ENCODE measurements at regions not wholly inside any gene's neighbourhood (a gene's known extent, or its start where the extent isn't known, plus 50 kb on each side); places are given as distances from the start of the nearest gene placed in this dataset.

GRCh38 chr17:71407981-71408380, 712.8 kb upstream of the SOX9 start:
- no peak overlapping the region for H4K8ac ChIP-seq (ENCODE audit: extremely low read depth, insufficient read depth, low read length)
- no peaks in the 10 kb centered on the region for H3K36me3 ChIP-seq (ENCODE audit: control insufficient read depth in 2 of 4, insufficient read depth in 4 of 4, low read length in 3 of 4)
- no peak overlapping the region for H2BK5ac ChIP-seq (ENCODE audit: low read depth, low read length)
- H3K23me2 ChIP-seq (ENCODE audit: low read depth, low read length) = no peaks in the 10 kb centered on the region
- H3K14ac ChIP-seq (ENCODE audit: insufficient read length) = no peak overlapping the region
- CTCF ChIA-PET (ENCODE audit: partially characterized antibody) = interaction anchor here (0.6 to 1.9 kb wide), 3 partner anchors 53 to 872 kb away, joined by 3 to 6 read pairs (median 3); no protein-coding TSS in a partner anchor
- no peak overlapping the region for H3K56ac ChIP-seq (replicated peaks; ENCODE audit: insufficient read length, low read depth, low read length)
- no peak overlapping the region for H2BK120ac ChIP-seq (replicated peaks; ENCODE audit: low read depth, low read length)
- POLR2A ChIA-PET (ENCODE audit: partially characterized antibody) = no interaction called here
- H2BK20ac ChIP-seq (ENCODE audit: low read length) = no peak overlapping the region
- no peak overlapping the region for H3K23ac ChIP-seq (ENCODE audit: insufficient read length)
- FAIRE-seq (no peak), DNase-seq (ENCODE audit: low read depth in 1 of 2, low spot score in 2 of 2) (no peak)
- H4K91ac ChIP-seq (replicated peaks; ENCODE audit: insufficient read length, low read length) = no peak overlapping the region
- H3K4ac ChIP-seq (replicated peaks; ENCODE audit: insufficient read length, low read depth, low read length) = no peak overlapping the region
- no peaks in the 10 kb centered on the region for H3K9me3 ChIP-seq (ENCODE audit: insufficient read depth in 2 of 2, low read depth in 1 of 2, low read length in 1 of 2)
- H3K18ac ChIP-seq (ENCODE audit: extremely low read depth, low read length) = no peak overlapping the region
- no peaks in the 10 kb centered on the region for H3K4me1 ChIP-seq (replicated peaks in 1 of 4; ENCODE audit: control insufficient read depth in 3 of 4, insufficient read depth in 4 of 4, low read length in 3 of 4)
- H3K27me3 ChIP-seq (replicated peaks in 1 of 4; ENCODE audit: control insufficient read depth in 3 of 4, extremely low read depth in 1 of 4, insufficient read depth in 3 of 4, low read length in 3 of 4) = no peaks in the 10 kb centered on the region
- no peak overlapping the region for H2BK15ac ChIP-seq (ENCODE audit: low read length)
- no peak overlapping the region for H3K9ac ChIP-seq (replicated peaks in 1 of 4; ENCODE audit: extremely low read depth in 1 of 4, low read depth in 3 of 4, low read length in 3 of 4)
- H3K4me2 ChIP-seq (ENCODE audit: insufficient read depth in 1 of 2, low read depth in 2 of 2, low read length in 2 of 2) = no peak overlapping the region
- no peak overlapping the region for H2AK5ac ChIP-seq (ENCODE audit: low read depth, low read length)
- H3K79me2 ChIP-seq (ENCODE audit: control insufficient read depth in 1 of 2, insufficient read depth in 2 of 2, low read length in 2 of 2) = no peaks in the 10 kb centered on the region
- H4K5ac ChIP-seq (ENCODE audit: insufficient read length, low read depth, low read length) = no peak overlapping the region
- H3K27ac ChIP-seq (ENCODE audit: low read depth, low read length) = no peak overlapping the region
- no peak for TF ChIP-seq RFX5 (IDR thresholded peaks at IDR 0.05; ENCODE audit: borderline replicate concordance, low read depth, low read length)
- TF ChIP-seq TEAD4 (IDR thresholded peaks at IDR 0.05; ENCODE audit: low read depth, low read length) = no peak
- no peak for TF ChIP-seq BRCA1 (IDR thresholded peaks at IDR 0.05; ENCODE audit: low read depth, low read length)
- TF ChIP-seq RNF2 (IDR thresholded peaks at IDR 0.05; ENCODE audit: borderline replicate concordance, low read depth, low read length, missing control alignments, poor library complexity, severe bottlenecking) = no peak
- no peak for TF ChIP-seq SUZ12 (IDR thresholded peaks at IDR 0.05; ENCODE audit: low read length)
- no peak for TF ChIP-seq GABPA (IDR thresholded peaks at IDR 0.05; ENCODE audit: borderline replicate concordance, insufficient read depth, low read length)
- no peak for TF ChIP-seq TCF12 (IDR thresholded peaks at IDR 0.05; ENCODE audit: low read depth, low read length)
- no peak for TF ChIP-seq MAX (IDR thresholded peaks at IDR 0.05)
- no peak overlapping the region for H2AFZ ChIP-seq (ENCODE audit: low read length)
- H2BK12ac ChIP-seq (ENCODE audit: low read depth, low read length) = no peak overlapping the region
- H3K79me1 ChIP-seq (ENCODE audit: low read depth, low read length) = no peaks in the 10 kb centered on the region
- WGBS, 2 experiments (ENCODE audit: extremely low coverage in 1 of 2, insufficient coverage in 1 of 2, insufficient read length in 1 of 2, insufficient replicate concordance in 2 of 2, low coverage in 1 of 2, low lambda C conversion rate in 2 of 2, missing lambda C conversion rate in 1 of 2) = 84% methylated on average over 9 of the region's 9 CpGs; no CpG with 5 or more reads in 1 of the 2 experiments
- no peak overlapping the region for H3K4me3 ChIP-seq (ENCODE audit: extremely low read depth in 1 of 4, insufficient read depth in 2 of 4, low read depth in 3 of 4, low read length in 4 of 4)
- no peaks in the 10 kb centered on the region for H4K20me1 ChIP-seq (replicated peaks in 1 of 2; ENCODE audit: control insufficient read depth in 1 of 2, insufficient read depth in 2 of 2, low read length in 2 of 2)
